NB4 (cell line): ENCODE measurements at regions not wholly inside any gene's neighbourhood (a gene's known extent, or its start where the extent isn't known, plus 50 kb on each side); places are given as distances from the start of the nearest gene placed in this dataset.

Source experiments
- CTCF ChIP-seq: IDR thresholded peaks from one replicate; pipeline ENCODE4 v1.5.1; 2012; ENCODE audit warnings: low read depth, low read length
- MYC ChIP-seq: IDR thresholded peaks from 2 replicates; pipeline ENCODE4 v1.6.1; 2011; ENCODE audit warnings: low read depth, low read length
- POLR2A ChIP-seq: IDR thresholded peaks from 2 replicates; pipeline ENCODE4 v1.6.1; 2011; ENCODE audit warnings: mild to moderate bottlenecking; ENCODE audit not compliant: insufficient read length; ENCODE audit errors: extremely low read depth
- TF ChIP-seq, protein P1 (sequence below): IDR thresholded peaks from 2 replicates; pipeline ENCODE4 v1.6.1; 2011; ENCODE audit warnings: low read depth, low read length

DNA sequence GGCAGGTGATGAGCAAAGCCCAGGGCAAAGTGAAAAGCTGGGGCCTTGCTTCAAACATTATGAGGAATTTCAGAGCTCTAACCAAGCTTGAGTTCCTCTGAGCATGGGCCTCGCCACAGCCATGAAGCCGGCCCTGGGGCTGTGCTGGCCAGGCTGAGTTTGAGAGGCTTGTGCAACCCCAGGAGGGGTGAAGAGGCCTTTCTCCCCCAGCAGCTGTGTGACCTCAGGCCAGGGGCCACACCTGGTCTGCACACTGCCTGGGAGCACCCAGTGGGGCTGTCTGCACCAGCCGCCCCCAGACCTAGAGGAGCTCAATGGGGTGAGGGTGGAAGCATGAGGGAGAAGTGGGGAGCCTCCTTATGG, 204.9 kb upstream of the C14orf180 start:
- TF ChIP-seq POLR2A (no peak), CTCF (no peak), MYC (no peak)
- TF ChIP-seq, protein P1, sequence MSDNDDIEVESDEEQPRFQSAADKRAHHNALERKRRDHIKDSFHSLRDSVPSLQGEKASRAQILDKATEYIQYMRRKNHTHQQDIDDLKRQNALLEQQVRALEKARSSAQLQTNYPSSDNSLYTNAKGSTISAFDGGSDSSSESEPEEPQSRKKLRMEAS, result no peak
